Spleen (tissue), 11 donors: ENCODE measurements at regions not wholly inside any gene's neighbourhood (a gene's known extent, or its start where the extent isn't known, plus 50 kb on each side); places are given as distances from the start of the nearest gene placed in this dataset.
A peak's percentile ranks its signal among the peaks of the same experiment; 100 is the strongest.

Experiments
- DNase-seq: peaks from one replicate; pipeline ENCODE4 v3.0.0-alpha.2; 2020
- H3K27ac ChIP-seq, 8 donors: fragments of 200-600 bp; sonication (generic) in 7 of 8; 1 replicate in 4 of 8; 2 replicates in 4 of 8; pipeline versions ENCODE4 v1.5.0 to v1.8.0; 2016 to 2021; ENCODE audit warnings: inconsistent platforms in 4 of 8, mild to moderate bottlenecking in 4 of 8, moderate library complexity in 1 of 8
- H3K27me3 ChIP-seq, 7 donors: fragments of 200-600 bp; sonication (generic) in 6 of 7; replicated peaks in 1 of 7; 1 replicate in 4 of 7; 2 replicates in 3 of 7; pipeline versions ENCODE4 v1.5.0 to v1.8.0; 2016 to 2021; ENCODE audit warnings: inconsistent platforms in 3 of 7, mild to moderate bottlenecking in 1 of 7
- H3K36me3 ChIP-seq, 6 donors: fragments of 200-600 bp; sonication (generic) in 5 of 6; 1 replicate in 4 of 6; 2 replicates in 2 of 6; pipeline versions ENCODE4 v1.5.0 to v1.8.0; 2016 to 2021; ENCODE audit warnings: inconsistent platforms in 2 of 6
- H3K4me1 ChIP-seq, 6 donors: fragments of 200-600 bp; sonication (generic) in 5 of 6; 1 replicate in 3 of 6; 2 replicates in 3 of 6; pipeline versions ENCODE4 v1.5.0 to v1.8.0; 2016 to 2021; ENCODE audit warnings: inconsistent platforms in 3 of 6
- H3K4me3 ChIP-seq, 8 donors: fragments of 200-600 bp; sonication (generic) in 7 of 8; 1 replicate in 4 of 8; 2 replicates in 4 of 8; pipeline versions ENCODE4 v1.5.0 to v1.8.0; 2016 to 2021; ENCODE audit warnings: inconsistent platforms in 4 of 8, mild to moderate bottlenecking in 4 of 8, moderate library complexity in 2 of 8
- H3K9me3 ChIP-seq, 8 donors: fragments of 200-600 bp; sonication (generic) in 7 of 8; 1 replicate in 4 of 8; 2 replicates in 4 of 8; pipeline versions ENCODE4 v1.5.0 to v1.8.0; 2016 to 2021; ENCODE audit warnings: inconsistent platforms in 4 of 8
- CTCF ChIP-seq, 11 experiments: fragments of 200-600 bp in 7 of 11; fragments of 450-650 bp in 4 of 11; sonication (generic) in 4 of 11; IDR thresholded peaks in 8 of 11; conservative IDR thresholded peaks in 3 of 11; 1 replicate in 7 of 11; 2 replicates in 4 of 11; pipeline versions ENCODE4 v1.4.0 to v1.8.0; 2016 to 2021; ENCODE audit warnings: antibody characterized with exemption in 11 of 11, inconsistent platforms in 4 of 11, mild to moderate bottlenecking in 1 of 11
- POLR2A ChIP-seq, 3 donors: fragments of 450-650 bp; IDR thresholded peaks; one replicate each; pipeline ENCODE4 v1.5.1; 2017; ENCODE audit warnings: antibody characterized with exemption in 3 of 3, mild to moderate bottlenecking in 1 of 3
- POLR2AphosphoS5 ChIP-seq, 3 donors: sonication (generic); formaldehyde crosslinking; IDR thresholded peaks; one replicate each; pipeline ENCODE4 v1.5.1; 2017; ENCODE audit warnings: antibody characterized with exemption in 3 of 3
- WGBS, 5 donors: extraction: QIAGEN DNeasy Blood & Tissue Kit in 3 of 5; methylation state at CpG; one replicate each; pipeline versions ENCODE4 v1.1.5 to v1.1.7; 2013 to 2018; 5-methylcytosine and 5-hydroxymethylcytosine counted together
- intact Hi-C: fragments of 100-400 bp; cut with DNase I; formaldehyde crosslinking; loops from one replicate; pipeline ENCODE4 v1.15.0; 2023; ENCODE audit warnings: low total_unique reads
- donor health status: healthy with polysubstance abuse.
- donor health status: DM: no; HTN: no; CAD: no; lungs with moderate emphysema.
- donor health status: DM: no; HTN: no; CAD: no.
- donor health status: Bipolar disorder and iron deficiency.
- donor health status: healthy.
- donor health status: DM: no; HTN: no; CAD: no.
- donor health status: DM: yes; HTN: yes; CAD: no.

- TF ChIP-seq CTCF (IDR thresholded peaks at IDR 0.05 in 8 of 11, conservative IDR thresholded peaks at IDR 0.05 in 3 of 11) (no peak), POLR2A (IDR thresholded peaks at IDR 0.05) (no peak), POLR2AphosphoS5 (IDR thresholded peaks at IDR 0.05) (no peak)
- H3K4me3 ChIP-seq, result no peak overlapping the region
- no peaks in the 10 kb centered on the region for H3K9me3 ChIP-seq
- 84 to 95% (median 91%) methylated on average over 4 of the region's 4 CpGs for whole genome bisulfite sequencing, 5 donors
- no peaks in the 10 kb centered on the region for H3K27me3 ChIP-seq
- H3K36me3 ChIP-seq, result no peaks in the 10 kb centered on the region
- no peak for DNase-seq
- intact Hi-C loops, result no loop called here
- H3K27ac ChIP-seq, result no peak overlapping the region
- no peaks in the 10 kb centered on the region for H3K4me1 ChIP-seq
Measured at GRCh38 chr1:168416220-168416619, 127.6 kb downstream of the XCL2 start.

- WGBS, 5 donors, result 84 to 95% (median 89%) methylated on average over 2 of the region's 2 CpGs
- H3K4me3 ChIP-seq, result no peak overlapping the region
- H3K36me3 ChIP-seq, result no peaks in the 10 kb centered on the region
- H3K27me3 ChIP-seq, result no peaks in the 10 kb centered on the region
- H3K27ac ChIP-seq, result no peak overlapping the region
- intact Hi-C loops, result no loop called here
- H3K4me1 ChIP-seq, result peaks cover 0 to 5% (median 0%) of the 10 kb centered on the region in 6 donors
- TF ChIP-seq POLR2AphosphoS5 (IDR thresholded peaks at IDR 0.05) (no peak), POLR2A (IDR thresholded peaks at IDR 0.05) (no peak), CTCF (IDR thresholded peaks at IDR 0.05 in 8 of 11, conservative IDR thresholded peaks at IDR 0.05 in 3 of 11) (no peak)
- no peak for DNase-seq
- no peaks in the 10 kb centered on the region for H3K9me3 ChIP-seq
Measured at GRCh38 chr1:168414914-168415313, 128.9 kb downstream of the XCL2 start.

GRCh38 chr1:168410464-168410863 lies 129.8 kb downstream of the TBX19 start:
- no peak for DNase-seq
- WGBS, 5 donors, result 78 to 85% (median 80%) methylated on average over 8 of the region's 8 CpGs
- TF ChIP-seq CTCF (IDR thresholded peaks at IDR 0.05 in 8 of 11, conservative IDR thresholded peaks at IDR 0.05 in 3 of 11) (no peak), POLR2AphosphoS5 (IDR thresholded peaks at IDR 0.05) (no peak), POLR2A (IDR thresholded peaks at IDR 0.05) (no peak)
- Histone ChIP-seq H3K4me1 (peaks cover 0 to 25% (median 5%) of the 10 kb centered on the region in 6 donors), H3K4me3 (no peak overlapping the region), H3K27ac (peak overlapping the region in 2 of 8 donors; percentile 22 to 34), H3K9me3 (peaks cover 0 to 15% (median 11%) of the 10 kb centered on the region in 8 donors), H3K36me3 (no peaks in the 10 kb centered on the region), H3K27me3 (no peaks in the 10 kb centered on the region)
- intact Hi-C loops, result no loop called here

- H3K27ac ChIP-seq, result peak overlapping the region in 1 of 8 donors; percentile 24
- no peak overlapping the region for H3K4me3 ChIP-seq
- no peak for DNase-seq
- TF ChIP-seq POLR2AphosphoS5 (IDR thresholded peaks at IDR 0.05) (no peak), CTCF (IDR thresholded peaks at IDR 0.05 in 8 of 11, conservative IDR thresholded peaks at IDR 0.05 in 3 of 11) (no peak), POLR2A (IDR thresholded peaks at IDR 0.05) (no peak)
- intact Hi-C loops, result no loop called here
- H3K36me3 ChIP-seq, result no peaks in the 10 kb centered on the region
- peaks cover 0 to 15% (median 11%) of the 10 kb centered on the region in 8 donors for H3K9me3 ChIP-seq
- H3K27me3 ChIP-seq, result no peaks in the 10 kb centered on the region
- 49 to 78% (median 69%) methylated on average over 3 of the region's 3 CpGs for WGBS, 5 donors
- H3K4me1 ChIP-seq, result peaks cover 0 to 25% (median 5%) of the 10 kb centered on the region in 6 donors
Measured at GRCh38 chr1:168408884-168409283, 128.2 kb downstream of the TBX19 start.
